Activated effector memory CD4-positive, alpha-beta T cell treated with Interleukin-2 at 50 U/mL for 16 hours (primary cell): ENCODE measurements at regions not wholly inside any gene's neighbourhood (a gene's known extent, or its start where the extent isn't known, plus 50 kb on each side); places are given as distances from the start of the nearest gene placed in this dataset.
"Not testable (repeated sequence)": the region's sequence is repeated elsewhere in the genome, so short reads cannot be mapped to it uniquely, and the experiment has no call there.

ENCODE experiments used
- DNase-seq: peaks from one replicate; pipeline ENCODE4 v3.0.0-alpha.2; 2020

DNA sequence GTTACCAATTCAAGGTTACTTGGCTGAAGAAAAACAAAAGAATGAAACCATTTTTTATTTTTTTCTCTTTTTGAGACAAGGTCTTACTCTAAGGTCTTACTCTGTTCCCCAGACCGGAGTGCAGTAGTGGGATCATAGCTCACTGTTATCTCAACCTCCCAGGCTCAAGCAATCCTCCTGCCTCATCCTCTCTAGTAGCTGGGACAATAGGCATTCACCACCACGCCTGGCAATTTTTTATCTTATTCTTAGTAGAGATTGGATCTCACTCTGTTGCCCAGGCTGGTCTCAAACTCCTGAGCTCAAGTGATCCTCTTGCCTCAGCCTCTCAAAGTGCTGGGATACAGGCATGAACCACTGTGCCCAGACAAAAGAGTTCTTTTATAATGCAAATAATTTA, 3732.0 kb upstream of the OR11H1 start:
- not testable (repeated sequence) for DNase-seq

DNA sequence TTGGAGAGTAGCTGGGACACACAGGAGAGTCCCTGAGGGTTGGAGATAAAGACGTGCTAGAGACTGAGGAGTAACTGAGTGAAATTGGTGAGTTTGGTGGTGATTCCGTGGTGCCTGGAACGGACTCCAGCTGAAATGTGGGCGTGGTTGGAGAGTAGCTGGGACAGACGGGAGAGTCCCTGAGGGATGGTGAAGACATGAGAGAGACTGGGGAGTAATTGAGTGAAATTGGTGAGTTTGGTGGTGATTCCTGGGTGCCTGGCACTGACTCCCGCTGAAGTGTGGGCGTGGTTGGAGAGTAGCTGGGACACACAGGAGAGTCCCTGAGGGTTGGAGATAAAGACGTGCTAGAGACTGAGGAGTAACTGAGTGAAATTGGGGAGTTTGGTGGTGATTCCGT, 3712.5 kb upstream of the OR11H1 start:
- DNase-seq, result peak; percentile 1

DNA sequence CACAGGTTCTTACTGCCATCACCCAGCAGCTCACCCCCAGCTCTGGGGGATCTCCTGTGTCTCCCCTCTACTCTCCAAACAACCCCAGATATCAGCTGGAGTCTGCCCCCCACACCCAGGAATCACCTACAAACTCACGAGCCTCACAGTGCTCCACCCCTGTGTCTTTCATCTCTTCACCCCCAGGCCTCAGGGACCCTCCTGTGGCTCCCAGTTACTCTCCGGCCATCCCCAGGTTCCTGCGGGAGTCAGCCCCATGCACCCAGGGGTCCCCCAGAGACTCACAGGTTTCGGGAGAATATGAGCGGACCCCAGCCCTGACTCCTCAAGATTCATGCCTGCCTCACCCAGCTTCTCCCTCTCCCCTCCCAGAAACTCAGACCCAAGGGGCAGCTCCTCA, 3709.1 kb upstream of the OR11H1 start:
- DNase-seq, result not testable (repeated sequence)

DNA sequence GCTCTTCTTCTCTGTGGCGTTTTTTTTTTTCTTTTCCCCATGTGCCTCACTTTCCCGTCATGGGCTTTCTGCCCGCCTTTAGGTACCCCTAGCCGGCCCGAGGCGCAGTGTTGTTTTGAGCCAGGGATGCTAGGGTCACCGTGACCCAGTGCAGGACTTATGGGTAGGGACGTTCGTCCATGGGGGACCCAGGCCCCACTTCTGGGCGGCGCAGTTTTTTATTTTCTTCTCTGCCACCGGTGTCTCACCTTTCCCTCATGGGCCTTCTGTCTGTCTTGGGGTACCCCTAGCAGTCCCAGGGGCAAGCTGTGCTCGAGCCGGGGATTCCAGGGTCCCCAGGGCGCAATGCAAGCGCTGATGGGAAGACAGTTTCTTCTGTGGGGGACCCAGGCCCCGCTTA, 3705.7 kb upstream of the OR11H1 start:
- not testable (repeated sequence) for DNase-seq

DNA sequence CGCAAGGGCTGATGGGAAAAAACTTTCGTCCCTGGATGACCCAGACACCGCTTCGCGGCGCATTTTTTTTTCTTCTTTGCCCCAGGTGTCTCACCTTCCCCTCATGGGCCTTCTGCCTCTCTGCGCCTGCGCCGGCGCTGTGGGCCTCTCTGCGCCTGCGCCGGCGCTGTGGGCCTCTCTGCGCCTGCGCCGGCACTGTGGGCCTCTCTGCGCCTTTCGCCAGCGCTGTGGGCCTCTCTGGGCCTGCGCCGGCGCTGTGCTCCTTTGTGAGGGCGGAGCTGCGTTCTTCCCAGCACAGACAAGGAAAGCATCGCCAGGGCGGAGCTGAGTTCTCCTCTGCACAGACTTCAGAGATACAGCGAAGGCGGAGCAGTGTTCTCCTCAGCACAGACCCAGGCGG, 3703.0 kb upstream of the OR11H1 start:
- not testable (repeated sequence) for DNase-seq

DNA sequence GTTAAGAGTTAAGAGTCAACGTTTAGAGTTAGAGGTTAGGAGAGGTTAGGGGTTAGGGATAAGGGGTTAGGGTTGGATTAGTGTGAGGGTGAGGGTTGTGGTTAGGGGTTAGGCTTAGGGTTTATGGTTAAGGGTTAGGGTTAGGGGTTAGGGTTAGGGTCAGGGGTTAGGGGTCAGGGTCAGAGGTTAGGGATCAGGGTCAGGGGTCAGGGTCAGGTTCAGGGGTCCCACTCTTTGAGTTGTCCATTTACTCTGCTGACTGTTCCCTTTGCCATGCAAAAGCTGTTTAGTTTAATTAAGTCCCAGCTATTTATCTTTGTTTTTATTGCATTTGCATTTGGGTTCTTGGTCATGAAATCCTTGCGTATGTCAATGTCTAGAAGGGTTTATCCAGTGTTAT, 3702.0 kb upstream of the OR11H1 start:
- not testable (repeated sequence) for DNase-seq

DNA sequence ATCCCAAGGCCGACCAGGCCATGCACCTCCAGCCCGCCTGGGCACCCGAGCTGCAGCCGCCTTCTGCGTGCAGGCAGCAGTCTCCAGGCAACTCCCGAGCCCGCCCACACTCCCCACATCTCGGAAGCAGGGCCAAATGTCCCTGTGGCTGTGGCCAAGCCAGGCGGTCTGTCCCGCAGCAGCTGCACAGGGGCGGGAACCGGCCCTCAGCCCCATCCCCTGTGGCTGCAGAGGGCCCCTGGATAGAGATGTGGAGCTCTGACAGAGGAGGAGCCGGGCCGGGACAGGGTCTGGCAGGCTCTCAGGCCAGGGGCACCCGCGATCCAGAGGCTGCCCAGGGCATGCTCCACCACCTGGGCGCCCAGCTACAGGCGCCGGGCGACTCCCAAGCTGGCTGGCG, 3698.6 kb upstream of the OR11H1 start:
- DNase-seq, result not testable (repeated sequence)
